DMS53 treated with DMSO at 0.1 percent for 48 hours (cell line): ENCODE measurements at regions not wholly inside any gene's neighbourhood (a gene's known extent, or its start where the extent isn't known, plus 50 kb on each side); places are given as distances from the start of the nearest gene placed in this dataset.

Source experiments
- DNase-seq: peaks from one replicate; lab custom pipeline; 2025; ENCODE audit not compliant: unreplicated experiment; lab: John Stamatoyannopoulos, UW

DNA sequence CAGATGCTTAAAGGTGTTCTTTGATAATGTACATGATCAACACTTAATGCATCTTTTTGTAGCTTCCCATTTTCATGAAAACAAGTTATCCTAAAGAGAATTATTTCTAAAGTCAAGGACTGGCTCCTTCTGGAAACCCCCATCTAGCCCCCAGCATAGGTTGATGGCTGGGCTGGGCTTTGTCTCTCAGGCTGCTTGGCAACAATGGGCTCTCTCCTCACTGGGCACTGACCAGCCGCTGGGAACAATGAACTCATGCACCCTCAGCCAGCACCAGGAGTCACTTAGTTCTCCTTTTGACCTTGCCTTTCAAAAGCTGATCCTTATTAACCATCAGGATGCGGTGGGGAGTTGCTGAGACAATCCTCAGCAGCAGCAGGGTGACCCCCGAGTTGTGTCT lies 293.0 kb upstream of the PLXNA2 start:
- no peak for DNase-seq

DNA sequence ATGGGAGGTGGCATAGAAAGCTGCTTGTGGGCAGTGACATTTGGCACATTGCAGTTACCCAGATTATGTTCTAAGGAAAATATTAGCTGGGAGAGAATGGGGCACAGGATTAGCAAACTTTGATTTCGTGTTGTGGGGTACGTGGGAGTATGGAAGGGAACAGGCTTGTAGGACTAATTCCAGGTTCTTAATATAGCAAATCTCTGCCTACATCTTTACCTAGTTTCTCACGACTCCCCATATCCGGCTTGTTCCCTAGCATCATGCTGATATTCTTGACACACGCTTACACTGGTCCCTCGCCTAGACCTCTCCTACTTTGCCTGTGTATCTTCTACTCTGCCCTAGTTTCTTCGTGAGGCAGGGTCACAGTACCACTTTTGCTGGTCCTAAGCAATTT lies 293.9 kb upstream of the PLXNA2 start:
- DNase-seq = no peak

DNA sequence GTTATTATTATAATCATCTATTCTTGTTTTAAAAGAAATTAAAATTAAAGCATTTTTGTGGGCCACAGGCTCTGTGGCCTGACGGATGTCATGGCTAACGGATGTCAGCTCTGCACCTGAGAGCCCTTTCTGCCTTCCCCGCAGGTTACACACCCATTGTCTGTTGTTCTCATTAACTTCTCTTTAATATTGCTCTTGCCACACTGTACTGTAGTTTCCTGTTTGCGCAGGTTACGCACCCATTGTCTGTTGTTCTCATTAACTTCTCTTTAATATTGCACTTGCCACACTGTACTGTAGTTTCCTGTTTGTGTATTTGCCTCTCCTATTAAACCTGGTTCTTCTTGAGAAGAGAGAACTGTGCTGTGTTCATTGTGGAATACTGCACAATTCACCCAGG lies 294.4 kb upstream of the PLXNA2 start:
- DNase-seq = no peak

DNA sequence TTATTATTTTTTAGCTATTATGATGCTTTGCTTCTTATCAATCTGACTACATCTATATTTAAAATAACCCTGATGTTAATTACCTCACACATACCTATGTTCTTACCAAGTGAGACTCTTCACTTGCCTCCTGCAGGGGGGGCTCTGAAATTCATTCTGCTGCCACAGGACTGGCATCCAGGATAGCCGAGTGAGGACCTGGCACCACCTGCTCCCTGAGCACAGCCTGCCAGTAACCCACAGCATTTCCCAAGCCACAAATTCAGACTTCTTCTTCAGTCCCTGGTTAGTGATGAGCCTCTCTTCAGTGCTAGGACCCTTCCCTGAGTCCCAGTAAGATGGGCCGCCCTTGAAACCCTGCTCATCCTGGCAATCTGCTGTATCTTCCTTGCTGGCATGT lies 296.5 kb upstream of the PLXNA2 start:
- DNase-seq = no peak

DNA sequence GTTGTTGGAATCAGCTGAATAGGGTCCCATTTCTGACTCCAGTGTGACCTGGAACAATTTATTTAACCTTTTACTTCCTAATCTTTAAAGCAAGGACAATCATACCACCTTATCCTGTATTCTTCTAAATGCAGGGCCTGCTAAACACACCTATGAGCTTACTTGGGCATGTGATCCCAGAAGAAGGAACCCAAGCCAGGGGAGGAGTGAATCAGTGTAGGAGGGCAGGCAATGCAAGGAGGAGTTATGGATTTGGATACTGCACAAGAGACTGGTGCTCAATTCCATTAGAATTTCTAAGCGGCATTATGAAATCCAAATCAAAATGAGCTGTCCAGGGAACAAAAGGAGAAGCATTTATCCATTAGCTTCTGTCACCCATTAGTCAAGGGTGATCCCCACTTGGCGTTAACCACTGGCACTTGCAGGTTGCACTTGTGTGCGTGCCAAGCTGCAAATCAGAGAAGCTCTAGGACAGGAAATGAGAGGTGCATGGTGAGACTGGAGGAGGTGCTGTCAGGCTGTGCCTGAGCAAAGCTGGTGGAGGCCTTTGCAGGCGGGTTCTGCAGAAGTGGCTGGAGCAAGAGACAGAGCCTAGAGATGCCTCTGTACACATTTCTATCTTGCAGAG lies 297.2 kb upstream of the PLXNA2 start:
- no peak for DNase-seq

DNA sequence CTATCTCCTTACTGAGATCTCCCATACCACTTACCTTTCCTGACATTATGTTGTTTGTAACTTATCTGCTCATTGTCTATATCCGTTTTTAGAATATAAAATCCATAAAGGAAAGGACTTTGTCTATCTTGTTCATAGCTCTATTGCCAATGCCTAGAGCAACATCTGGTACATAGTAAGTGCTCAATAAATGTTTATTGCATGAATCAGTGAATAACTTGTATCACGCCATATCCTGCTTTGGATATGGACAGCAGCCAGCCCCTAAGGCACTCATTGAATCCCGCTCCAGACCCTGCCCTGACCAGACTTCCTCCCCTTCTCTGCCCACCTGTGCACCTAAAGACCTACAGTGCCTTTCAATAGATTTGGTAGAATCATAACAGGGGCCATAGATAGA lies 298.1 kb upstream of the PLXNA2 start:
- no peak for DNase-seq

DNA sequence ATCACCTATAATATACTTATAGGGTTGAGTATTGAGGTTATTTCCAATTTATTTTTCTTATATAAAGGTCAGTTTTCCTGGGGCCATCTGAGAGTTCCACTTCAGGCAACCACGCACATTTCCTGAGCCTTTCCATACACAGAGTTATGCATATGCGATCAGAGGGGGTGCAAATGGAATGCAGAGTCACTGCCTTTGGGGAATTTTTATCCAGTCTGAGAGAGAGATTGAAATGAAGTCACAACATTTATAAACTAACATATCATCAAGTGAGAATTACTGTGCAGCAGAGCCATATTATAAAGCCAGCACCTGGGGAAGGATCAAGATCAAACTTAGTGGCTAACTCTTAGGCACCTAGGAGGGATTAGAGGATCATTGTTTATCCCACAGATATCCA lies 299.9 kb upstream of the PLXNA2 start:
- DNase-seq = no peak

DNA sequence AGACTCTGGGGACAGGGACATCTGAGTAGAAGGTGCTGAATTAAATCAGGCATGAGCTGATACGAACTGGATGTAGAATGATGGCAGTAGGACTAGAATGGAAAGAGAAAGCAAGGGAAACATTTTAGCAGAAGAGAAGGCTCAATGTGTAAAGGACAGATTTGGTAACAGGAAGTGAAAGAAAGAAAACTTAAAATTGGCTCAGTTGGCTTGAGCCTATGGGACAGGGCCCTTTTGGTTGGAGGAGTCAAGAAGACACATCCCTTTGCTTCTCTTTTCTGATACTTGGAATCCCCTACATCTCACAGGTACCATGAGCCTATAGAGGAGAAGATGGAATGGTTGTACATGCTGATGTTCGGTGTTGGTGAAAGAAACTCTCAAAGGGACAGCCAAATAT lies 300.6 kb upstream of the PLXNA2 start:
- DNase-seq = no peak

DNA sequence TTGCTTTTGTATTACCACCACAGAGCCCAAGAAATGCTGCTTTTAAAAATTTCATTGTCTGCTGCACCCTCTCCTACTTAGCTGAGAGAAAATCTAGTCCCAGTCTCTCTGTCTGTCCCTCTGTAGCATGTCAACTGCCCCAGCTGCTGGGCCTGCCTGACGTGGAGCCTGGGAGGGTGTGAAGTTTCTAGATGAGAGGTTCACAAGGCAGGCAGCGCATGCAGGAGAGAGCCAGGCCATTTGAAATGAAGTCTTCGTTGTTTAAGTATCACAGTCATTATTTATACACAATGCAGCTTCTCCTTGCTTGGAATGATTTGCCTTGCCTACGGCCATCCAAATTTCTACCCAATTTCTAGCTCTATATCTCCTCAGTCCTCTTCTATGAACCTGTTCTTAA lies 306.8 kb upstream of the PLXNA2 start:
- DNase-seq = no peak

DNA sequence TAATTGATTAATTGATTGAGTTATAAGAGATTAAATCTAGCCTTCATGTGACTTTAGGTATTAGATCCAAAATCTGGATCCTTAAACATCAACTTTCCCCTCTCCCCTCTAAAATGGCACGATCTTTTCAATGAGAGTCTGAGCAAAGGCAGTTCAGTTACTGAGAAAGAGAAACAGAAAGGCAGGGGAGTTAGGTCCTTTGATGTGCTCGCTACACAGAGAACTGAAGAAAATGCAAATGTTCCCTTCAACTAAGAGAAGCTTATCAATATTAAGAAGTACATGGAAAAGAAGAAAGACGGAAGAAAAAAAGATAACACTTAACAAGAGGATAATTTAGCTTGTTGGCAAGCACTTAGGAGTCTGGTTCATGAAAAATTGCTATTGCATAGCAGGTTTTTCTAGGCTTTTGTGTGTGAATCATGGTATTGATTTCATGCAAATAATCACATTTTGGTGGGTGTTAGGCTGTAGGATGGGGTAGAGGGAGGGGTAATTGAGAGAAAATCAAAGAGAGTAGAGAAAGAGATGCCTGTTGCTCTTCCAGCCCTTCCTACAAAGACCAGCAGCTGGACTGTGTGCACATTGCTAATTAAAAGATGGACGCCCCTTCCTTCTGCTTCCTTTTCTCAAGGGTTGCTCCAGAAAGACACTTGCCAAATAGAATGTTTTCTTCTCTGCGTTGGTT lies 307.6 kb upstream of the PLXNA2 start:
- DNase-seq = no peak

DNA sequence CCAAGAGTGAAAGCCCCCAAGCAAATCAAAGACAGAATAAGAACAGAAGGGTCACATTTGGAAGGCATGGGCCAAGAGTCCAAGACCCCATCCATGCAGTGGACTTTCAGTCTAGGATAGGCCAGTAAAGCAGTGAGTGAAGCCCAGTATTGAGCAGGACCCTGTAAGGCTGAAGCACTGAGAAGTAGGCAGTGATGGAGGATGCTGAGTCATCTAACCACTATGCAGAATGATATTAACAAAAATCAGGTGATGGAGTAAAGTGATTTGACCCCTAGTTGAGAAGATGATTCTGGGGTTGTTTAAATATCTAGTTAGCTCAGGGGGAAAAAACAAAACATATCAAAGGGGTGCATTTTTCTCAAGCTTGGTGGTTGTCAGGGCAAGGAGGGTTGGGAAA lies 308.7 kb upstream of the PLXNA2 start:
- no peak for DNase-seq

DNA sequence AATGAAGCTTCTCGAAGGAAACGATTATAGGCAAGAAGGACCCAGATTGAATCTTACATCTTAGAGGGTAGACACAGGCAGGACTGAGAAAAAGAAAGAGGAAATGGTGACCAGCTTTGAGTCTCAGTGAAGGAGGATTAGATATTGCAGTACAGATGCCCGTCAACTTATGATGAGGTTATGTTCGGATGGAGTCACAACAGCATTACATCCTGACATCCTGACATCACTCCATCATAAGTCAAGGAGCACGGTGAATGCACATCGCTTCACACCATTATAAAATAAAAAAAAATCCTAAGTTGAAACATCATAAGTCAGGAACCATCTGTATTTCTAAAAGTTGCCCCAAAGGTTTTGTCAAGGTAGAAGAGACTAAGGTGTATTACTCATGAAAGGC lies 312.3 kb upstream of the PLXNA2 start:
- no peak for DNase-seq

DNA sequence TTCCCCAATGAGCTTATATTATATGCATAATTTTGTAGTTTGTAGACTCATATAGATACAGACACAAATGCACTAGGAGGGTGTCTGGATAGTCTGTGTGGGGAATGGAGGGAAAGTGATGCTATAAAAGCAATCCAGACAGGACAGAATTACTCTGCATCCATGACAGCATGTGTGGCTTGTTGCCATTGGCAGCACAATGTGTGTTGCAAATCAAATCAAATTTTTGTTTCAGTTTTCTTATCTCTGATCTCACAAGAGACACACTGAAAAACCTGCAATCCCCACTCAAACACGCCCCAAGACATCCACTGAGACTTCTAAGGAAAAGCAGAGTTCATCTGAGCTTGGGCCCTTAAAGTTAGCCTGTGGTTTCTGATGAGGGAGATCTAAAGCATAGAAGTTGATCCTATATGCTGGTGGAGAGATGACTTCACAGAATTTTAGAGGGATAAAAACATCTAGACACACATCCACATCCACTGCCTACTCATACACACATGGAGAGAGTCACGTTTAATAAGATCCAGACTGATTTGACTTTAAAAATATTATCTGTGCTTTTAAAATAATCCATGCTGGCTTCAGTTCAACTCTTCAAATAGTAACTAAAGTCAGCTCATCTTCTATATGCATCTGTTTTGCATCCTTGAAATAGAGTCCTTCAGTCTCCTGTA lies 313.0 kb upstream of the PLXNA2 start:
- no peak for DNase-seq

DNA sequence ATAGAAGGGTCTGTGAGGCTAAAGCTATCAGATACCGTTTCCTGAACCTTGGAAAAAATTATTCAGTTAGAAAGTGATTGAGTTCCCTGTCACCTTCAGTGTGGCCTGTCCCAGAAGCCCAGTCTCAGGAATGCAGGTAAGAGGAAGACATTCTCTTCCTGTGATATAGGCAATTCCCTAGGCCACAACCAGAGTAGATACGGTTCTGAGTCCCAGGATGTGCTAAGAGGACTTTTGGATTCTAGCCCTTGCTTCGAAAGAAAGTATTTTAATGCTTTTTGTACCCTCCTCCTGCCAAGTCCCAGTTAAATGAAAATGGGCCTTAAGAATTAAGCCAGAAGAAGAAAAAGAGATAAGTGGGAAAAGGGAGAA lies 313.5 kb upstream of the PLXNA2 start:
- no peak for DNase-seq

DNA sequence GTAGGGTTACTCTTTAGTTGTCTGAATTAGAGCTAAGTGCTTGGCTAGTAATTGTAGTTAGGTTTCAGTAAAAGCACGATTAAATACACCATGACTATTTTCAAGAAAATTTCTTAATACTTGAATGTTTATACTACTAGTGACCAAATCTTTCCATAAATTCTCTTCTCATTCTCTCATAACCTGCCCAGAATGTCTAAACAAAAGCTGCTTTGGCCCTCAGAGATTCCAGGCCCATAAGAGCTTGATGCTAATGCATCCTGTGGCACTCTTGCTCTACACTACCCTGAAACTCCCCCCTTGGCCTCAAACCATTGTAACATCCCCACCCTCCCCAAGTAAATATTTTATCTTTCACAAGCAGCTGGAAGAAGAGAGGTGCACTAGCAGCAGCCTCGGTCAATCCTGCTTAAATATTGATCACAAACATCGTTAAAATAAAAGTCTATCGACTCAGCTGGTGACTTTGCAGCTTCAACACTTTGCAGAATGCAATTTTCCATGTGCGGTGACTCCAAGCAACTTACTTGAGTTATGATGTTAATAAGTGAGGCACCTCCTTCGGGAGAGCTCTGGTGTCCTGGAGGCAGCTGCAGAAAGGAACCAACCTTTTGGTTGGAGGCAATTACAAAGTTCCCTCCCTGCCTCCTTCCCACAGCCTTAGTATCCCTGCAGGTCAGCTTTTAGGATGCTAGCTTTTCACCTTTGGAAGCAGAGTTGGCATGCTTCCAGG lies 315.6 kb upstream of the PLXNA2 start:
- no peak for DNase-seq

DNA sequence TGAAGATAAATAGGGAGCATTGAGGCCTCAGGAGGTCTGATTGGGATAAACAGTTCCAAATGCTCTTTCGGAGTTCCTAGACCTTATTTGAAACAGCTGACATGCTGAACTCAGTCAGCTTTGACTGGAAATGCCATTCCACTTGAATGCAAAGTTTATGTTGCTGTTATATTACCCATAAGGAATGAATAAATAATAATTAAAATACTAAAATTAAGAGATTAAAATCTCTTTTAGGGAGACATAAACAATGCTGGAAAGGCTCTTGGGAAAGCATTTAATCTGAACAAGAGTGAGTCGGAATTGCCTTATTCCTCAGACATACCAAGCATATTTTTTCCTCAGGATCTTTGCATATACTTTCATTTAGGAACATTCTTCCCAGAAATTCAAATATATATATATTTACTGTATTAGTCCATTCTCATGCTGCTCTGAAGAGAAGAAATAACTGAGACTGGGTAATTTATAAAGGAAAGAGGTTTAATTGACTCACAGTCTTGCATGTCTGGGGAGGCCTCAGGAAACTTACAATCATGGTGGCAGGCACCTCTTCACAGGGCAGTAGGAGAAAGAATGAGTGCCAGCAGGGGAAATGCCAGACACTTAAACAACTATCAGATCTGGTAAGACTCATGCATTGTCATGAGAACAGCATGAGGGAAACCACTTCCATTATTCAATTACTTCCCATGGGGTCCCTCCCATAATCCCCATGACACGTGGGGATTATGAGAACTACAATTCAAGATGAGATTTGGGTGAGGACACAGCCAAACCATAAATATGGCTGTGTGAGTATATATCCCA lies 318.2 kb upstream of the PLXNA2 start:
- DNase-seq = no peak

DNA sequence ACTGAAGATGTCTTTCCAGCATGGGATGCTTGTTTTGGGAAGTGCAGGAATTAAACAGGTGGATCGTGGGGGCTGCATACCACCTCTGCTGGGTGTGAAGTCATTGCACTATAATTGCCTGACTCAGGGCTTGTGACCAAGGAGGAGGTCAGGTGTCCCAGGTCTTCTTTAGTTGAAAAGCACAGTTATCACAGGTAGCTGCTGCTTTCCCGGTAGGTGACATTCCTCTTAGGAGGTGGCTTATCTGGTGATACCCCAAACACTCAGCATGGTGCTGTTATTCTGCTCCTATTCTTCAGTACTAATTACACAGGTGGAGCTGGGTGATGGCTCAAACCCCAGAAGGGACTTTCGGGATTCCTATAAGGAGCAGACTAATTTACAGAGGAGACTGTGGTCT lies 320.3 kb upstream of the PLXNA2 start:
- DNase-seq = no peak

DNA sequence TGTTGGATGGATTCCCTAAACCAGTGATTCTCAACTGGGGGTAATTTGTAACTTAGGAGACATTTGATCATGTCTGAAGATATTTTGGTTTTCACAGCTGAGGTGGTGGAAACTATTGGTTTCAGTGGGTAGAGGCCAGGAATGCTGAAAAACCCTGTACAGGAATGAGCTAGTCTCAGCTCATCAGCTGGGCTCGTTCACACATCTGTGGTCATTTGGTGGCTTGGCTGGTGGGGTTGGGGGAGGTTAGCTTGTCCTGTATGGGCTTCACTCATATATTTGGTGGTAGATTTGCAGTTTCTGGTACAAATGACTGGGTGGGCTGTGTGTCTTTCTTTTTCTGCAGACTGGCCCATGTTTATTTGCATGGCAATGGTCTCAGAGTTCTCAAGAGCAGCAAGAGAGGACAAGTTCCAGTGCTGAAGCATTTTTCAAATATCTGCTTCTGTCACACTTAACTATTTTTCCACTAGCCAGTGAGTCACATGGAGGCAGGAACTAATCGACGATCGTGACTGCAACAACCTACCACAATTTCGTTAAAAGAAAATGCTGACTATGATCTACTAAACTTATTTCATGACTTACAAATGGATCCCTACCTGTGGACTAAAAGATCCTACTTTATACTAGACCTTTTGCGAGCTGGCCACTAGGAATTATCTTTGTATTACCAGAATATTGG lies 321.7 kb upstream of the PLXNA2 start:
- DNase-seq = no peak

DNA sequence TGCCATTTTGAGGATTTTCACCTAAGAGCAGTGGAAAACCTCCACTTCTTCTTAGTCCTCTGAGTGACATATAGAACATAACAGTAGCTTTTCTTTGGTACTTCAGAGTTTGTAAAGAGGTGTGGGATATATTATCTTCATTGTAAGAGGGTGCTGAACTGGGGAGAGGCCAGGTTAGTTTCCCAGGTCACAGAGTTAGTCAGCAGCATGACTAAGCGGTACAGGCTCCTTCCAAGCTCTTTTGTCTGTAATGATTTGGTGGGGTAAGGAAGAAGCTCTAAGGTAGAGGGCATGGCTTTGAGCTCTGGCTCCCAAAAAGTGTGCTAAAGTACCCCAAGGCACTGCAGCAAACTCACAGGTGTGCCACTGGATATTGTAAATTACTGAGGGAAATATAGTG lies 325.0 kb upstream of the PLXNA2 start:
- DNase-seq = no peak

DNA sequence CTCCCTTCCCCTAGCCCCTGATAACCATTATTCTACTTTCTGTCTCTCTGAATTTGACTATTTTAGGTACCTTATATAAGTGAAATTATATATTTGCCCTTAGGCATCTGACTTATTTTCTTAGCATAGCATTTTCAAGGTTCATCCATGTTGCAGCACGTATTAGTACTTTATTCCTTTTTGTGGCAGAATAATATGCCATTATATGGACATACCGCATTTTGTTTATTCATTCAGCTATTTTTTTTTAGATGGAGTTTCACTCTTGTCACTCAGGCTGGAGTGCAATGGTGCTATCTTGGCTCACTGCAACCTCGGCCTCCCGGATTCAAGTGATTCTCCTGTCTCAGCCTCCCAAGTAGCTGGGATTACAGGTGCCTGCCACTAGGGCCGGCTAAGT lies 326.2 kb upstream of the PLXNA2 start:
- no peak for DNase-seq

DNA sequence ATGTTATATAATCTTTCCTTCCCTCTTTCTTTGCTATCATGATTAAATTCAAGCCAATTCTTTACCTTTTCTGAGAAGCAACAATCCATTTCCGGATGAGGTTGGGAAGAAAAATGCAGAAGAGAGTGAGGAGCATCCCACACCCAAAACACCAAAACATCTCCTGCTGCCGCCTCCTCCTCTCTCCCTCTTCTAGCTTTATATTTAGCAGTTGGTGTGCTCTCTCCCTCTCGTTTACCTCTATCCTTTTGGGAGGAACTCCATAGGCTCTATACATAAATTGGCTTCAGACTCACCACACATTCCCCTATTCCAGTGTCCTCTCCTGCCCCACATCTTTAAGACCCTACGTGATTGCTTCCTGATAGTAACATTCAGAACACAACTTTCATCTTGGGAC lies 332.2 kb upstream of the PLXNA2 start:
- DNase-seq = no peak
